ENCODE measurements at regions not wholly inside any gene's neighbourhood (a gene's known extent, or its start where the extent isn't known, plus 50 kb on each side); places are given as distances from the start of the nearest gene placed in this dataset.

- Histone ChIP-seq H3K18ac (ENCODE audit: low read length) (no peak overlapping the region), H3K9me3 (ENCODE audit: insufficient read depth, low read depth, low read length) (no peaks in the 10 kb centered on the region), H3K79me1 (ENCODE audit: low read length) (peaks cover 4% of the 10 kb centered on the region), H3K79me2 (ENCODE audit: control insufficient read depth, insufficient read depth, low read length, poor library complexity) (no peaks in the 10 kb centered on the region), H3K4ac (ENCODE audit: low read depth, low read length) (no peak overlapping the region), H3K4me1 (ENCODE audit: control insufficient read depth in 1 of 2, insufficient read depth in 2 of 2, low read length in 2 of 2) (peaks cover 12 to 13% of the 10 kb centered on the region in 2 experiments), H3K23ac (ENCODE audit: low read length) (no peak overlapping the region), H4K8ac (ENCODE audit: low read depth, low read length) (no peak overlapping the region), H3K36me3 (ENCODE audit: control insufficient read depth in 1 of 2, insufficient read depth in 2 of 2, low read length in 2 of 2) (no peaks in the 10 kb centered on the region), H3K27me3 (ENCODE audit: insufficient read depth, low read length) (no peaks in the 10 kb centered on the region), H2AFZ (ENCODE audit: insufficient read depth, low read length, poor library complexity) (no peak overlapping the region), H2AK5ac (ENCODE audit: low read length) (no peak overlapping the region), H4K12ac (ENCODE audit: low read depth, low read length) (no peak overlapping the region), H3K4me2 (ENCODE audit: low read length) (no peak overlapping the region), H3K4me3 (ENCODE audit: low read depth, low read length) (no peak overlapping the region), H3K14ac (ENCODE audit: low read length) (no peak overlapping the region), H2BK12ac (ENCODE audit: low read length) (no peak overlapping the region), H3K27ac (ENCODE audit: low read depth, low read length) (no peak overlapping the region), H2BK5ac (ENCODE audit: low read depth, low read length, poor library complexity) (no peak overlapping the region), H2BK120ac (ENCODE audit: insufficient read depth, low read length, poor library complexity) (no peak overlapping the region), H3K9ac (ENCODE audit: low read length) (no peak overlapping the region), H4K91ac (ENCODE audit: low read depth, low read length) (no peak overlapping the region)
- DNase-seq, result no peak
- no CpG with 5 or more reads among the region's 8 CpGs for WGBS (ENCODE audit: extremely low coverage, insufficient coverage, insufficient read length)
Observed at GRCh38 chr16:14360326-14361037, 269.6 kb downstream of the PARN start.

GRCh38 chr16:14358697-14359305 lies 271.3 kb downstream of the PARN start:
- Histone ChIP-seq H3K4me1 (ENCODE audit: control insufficient read depth in 1 of 2, insufficient read depth in 2 of 2, low read length in 2 of 2) (peaks cover 4% of the 10 kb centered on the region in 2 experiments), H2AFZ (ENCODE audit: insufficient read depth, low read length, poor library complexity) (no peak overlapping the region), H4K12ac (ENCODE audit: low read depth, low read length) (no peak overlapping the region), H4K8ac (ENCODE audit: low read depth, low read length) (no peak overlapping the region), H3K4me3 (ENCODE audit: low read depth, low read length) (no peak overlapping the region), H2BK120ac (ENCODE audit: insufficient read depth, low read length, poor library complexity) (no peak overlapping the region), H3K9me3 (ENCODE audit: insufficient read depth, low read depth, low read length) (no peaks in the 10 kb centered on the region), H3K18ac (ENCODE audit: low read length) (no peak overlapping the region), H2AK5ac (ENCODE audit: low read length) (no peak overlapping the region), H3K79me2 (ENCODE audit: control insufficient read depth, insufficient read depth, low read length, poor library complexity) (no peaks in the 10 kb centered on the region), H3K79me1 (ENCODE audit: low read length) (peaks cover 1% of the 10 kb centered on the region), H2BK12ac (ENCODE audit: low read length) (no peak overlapping the region), H2BK5ac (ENCODE audit: low read depth, low read length, poor library complexity) (no peak overlapping the region), H3K23ac (ENCODE audit: low read length) (no peak overlapping the region), H3K27ac (ENCODE audit: low read depth, low read length) (no peak overlapping the region), H3K36me3 (ENCODE audit: control insufficient read depth in 1 of 2, insufficient read depth in 2 of 2, low read length in 2 of 2) (no peaks in the 10 kb centered on the region), H3K4me2 (ENCODE audit: low read length) (no peak overlapping the region), H3K14ac (ENCODE audit: low read length) (no peak overlapping the region), H3K27me3 (ENCODE audit: insufficient read depth, low read length) (no peaks in the 10 kb centered on the region), H3K9ac (ENCODE audit: low read length) (no peak overlapping the region), H3K4ac (ENCODE audit: low read depth, low read length) (no peak overlapping the region), H4K91ac (ENCODE audit: low read depth, low read length) (no peak overlapping the region)
- DNase-seq, result no peak
- no CpG with 5 or more reads among the region's 4 CpGs for WGBS (ENCODE audit: extremely low coverage, insufficient coverage, insufficient read length)

GRCh38 chr16:14357328-14357727 lies 272.7 kb downstream of the PARN start:
- no peaks in the 10 kb centered on the region for H3K9me3 ChIP-seq (ENCODE audit: insufficient read depth, low read depth, low read length)
- no peak overlapping the region for H2BK12ac ChIP-seq (ENCODE audit: low read length)
- no peak overlapping the region for H3K18ac ChIP-seq (ENCODE audit: low read length)
- DNase-seq, result peak; percentile 57 to 72
- H3K9ac ChIP-seq (ENCODE audit: low read length), result no peak overlapping the region
- H4K12ac ChIP-seq (ENCODE audit: low read depth, low read length), result no peak overlapping the region
- H2BK120ac ChIP-seq (ENCODE audit: insufficient read depth, low read length, poor library complexity), result no peak overlapping the region
- H3K27me3 ChIP-seq (ENCODE audit: insufficient read depth, low read length), result no peaks in the 10 kb centered on the region
- H2AK5ac ChIP-seq (ENCODE audit: low read length), result no peak overlapping the region
- no peak overlapping the region for H3K14ac ChIP-seq (ENCODE audit: low read length)
- no peak overlapping the region for H3K27ac ChIP-seq (ENCODE audit: low read depth, low read length)
- WGBS (ENCODE audit: extremely low coverage, insufficient coverage, insufficient read length), result no CpG with 5 or more reads among the region's 6 CpGs
- H3K79me1 ChIP-seq (ENCODE audit: low read length), result peaks cover 1% of the 10 kb centered on the region
- H3K23ac ChIP-seq (ENCODE audit: low read length), result no peak overlapping the region
- H4K8ac ChIP-seq (ENCODE audit: low read depth, low read length), result no peak overlapping the region
- H3K36me3 ChIP-seq (ENCODE audit: control insufficient read depth in 1 of 2, insufficient read depth in 2 of 2, low read length in 2 of 2), result no peaks in the 10 kb centered on the region
- H3K4me2 ChIP-seq (ENCODE audit: low read length), result no peak overlapping the region
- H3K4ac ChIP-seq (ENCODE audit: low read depth, low read length), result no peak overlapping the region
- H2AFZ ChIP-seq (ENCODE audit: insufficient read depth, low read length, poor library complexity), result no peak overlapping the region
- H2BK5ac ChIP-seq (ENCODE audit: low read depth, low read length, poor library complexity), result no peak overlapping the region
- H4K91ac ChIP-seq (ENCODE audit: low read depth, low read length), result no peak overlapping the region
- H3K79me2 ChIP-seq (ENCODE audit: control insufficient read depth, insufficient read depth, low read length, poor library complexity), result no peaks in the 10 kb centered on the region
- H3K4me3 ChIP-seq (ENCODE audit: low read depth, low read length), result no peak overlapping the region
- peaks cover 4% of the 10 kb centered on the region in 2 experiments for H3K4me1 ChIP-seq (ENCODE audit: control insufficient read depth in 1 of 2, insufficient read depth in 2 of 2, low read length in 2 of 2)

- no CpG with 5 or more reads among the region's 11 CpGs for WGBS (ENCODE audit: extremely low coverage, insufficient coverage, insufficient read length)
- Histone ChIP-seq H2AFZ (ENCODE audit: insufficient read depth, low read length, poor library complexity) (no peak overlapping the region), H3K14ac (ENCODE audit: low read length) (no peak overlapping the region), H3K4ac (ENCODE audit: low read depth, low read length) (no peak overlapping the region), H2BK5ac (ENCODE audit: low read depth, low read length, poor library complexity) (no peak overlapping the region), H2BK120ac (ENCODE audit: insufficient read depth, low read length, poor library complexity) (no peak overlapping the region), H2BK12ac (ENCODE audit: low read length) (no peak overlapping the region), H4K8ac (ENCODE audit: low read depth, low read length) (no peak overlapping the region), H3K79me1 (ENCODE audit: low read length) (peaks cover 1% of the 10 kb centered on the region), H3K79me2 (ENCODE audit: control insufficient read depth, insufficient read depth, low read length, poor library complexity) (no peaks in the 10 kb centered on the region), H3K18ac (ENCODE audit: low read length) (no peak overlapping the region), H3K27ac (ENCODE audit: low read depth, low read length) (no peak overlapping the region), H3K4me1 (ENCODE audit: control insufficient read depth in 1 of 2, insufficient read depth in 2 of 2, low read length in 2 of 2) (peaks cover 4% of the 10 kb centered on the region in 2 experiments), H4K91ac (ENCODE audit: low read depth, low read length) (no peak overlapping the region), H3K9ac (ENCODE audit: low read length) (no peak overlapping the region), H3K27me3 (ENCODE audit: insufficient read depth, low read length) (no peaks in the 10 kb centered on the region), H3K4me2 (ENCODE audit: low read length) (no peak overlapping the region), H3K4me3 (ENCODE audit: low read depth, low read length) (no peak overlapping the region), H2AK5ac (ENCODE audit: low read length) (no peak overlapping the region), H4K12ac (ENCODE audit: low read depth, low read length) (no peak overlapping the region), H3K23ac (ENCODE audit: low read length) (no peak overlapping the region), H3K36me3 (ENCODE audit: control insufficient read depth in 1 of 2, insufficient read depth in 2 of 2, low read length in 2 of 2) (no peaks in the 10 kb centered on the region), H3K9me3 (ENCODE audit: insufficient read depth, low read depth, low read length) (no peaks in the 10 kb centered on the region)
- DNase-seq, result no peak
Observed at GRCh38 chr16:14356064-14356463, 274.0 kb downstream of the PARN start.

Measured in trophoblast cell (in vitro differentiated cells and primary cell).